HFFc6 (cell line): ENCODE measurements at regions not wholly inside any gene's neighbourhood (a gene's known extent, or its start where the extent isn't known, plus 50 kb on each side); places are given as distances from the start of the nearest gene placed in this dataset.
"Not testable (repeated sequence)": the region's sequence is repeated elsewhere in the genome, so short reads cannot be mapped to it uniquely, and the experiment has no call there.

Experiments used
- DNase-seq: peaks from one replicate; pipeline ENCODE4 v3.0.0-alpha.2; 2018
- H3K27ac Mint-ChIP-seq: 2 replicates; pipeline ENCODE4 v1.8.0; 2020; ENCODE audit warnings: mild to moderate bottlenecking, mixed read lengths
- H3K27me3 Mint-ChIP-seq: 2 replicates; pipeline ENCODE4 v1.8.0; 2021; ENCODE audit warnings: mild to moderate bottlenecking, moderate library complexity, mixed read lengths; ENCODE audit not compliant: insufficient read depth
- H3K36me3 Mint-ChIP-seq: 2 replicates; pipeline ENCODE4 v1.8.0; 2021; ENCODE audit warnings: low read depth, mixed read lengths
- H3K4me1 Mint-ChIP-seq: 2 replicates; pipeline ENCODE4 v1.8.0; 2020; ENCODE audit warnings: low read depth, mixed read lengths
- H3K4me3 Mint-ChIP-seq: 2 replicates; pipeline ENCODE4 v1.8.0; 2020; ENCODE audit warnings: mild to moderate bottlenecking, moderate library complexity, mixed read lengths
- H3K9me3 Mint-ChIP-seq: 2 replicates; pipeline ENCODE4 v1.8.0; 2020; ENCODE audit warnings: mild to moderate bottlenecking, mixed read lengths
- TF ChIP-seq, protein P1 (sequence below): fragments of 200-600 bp; sonication (generic); IDR thresholded peaks from 2 replicates; pipeline ENCODE4 v1.5.0; 2021; ENCODE audit warnings: antibody characterized with exemption, mild to moderate bottlenecking

DNA sequence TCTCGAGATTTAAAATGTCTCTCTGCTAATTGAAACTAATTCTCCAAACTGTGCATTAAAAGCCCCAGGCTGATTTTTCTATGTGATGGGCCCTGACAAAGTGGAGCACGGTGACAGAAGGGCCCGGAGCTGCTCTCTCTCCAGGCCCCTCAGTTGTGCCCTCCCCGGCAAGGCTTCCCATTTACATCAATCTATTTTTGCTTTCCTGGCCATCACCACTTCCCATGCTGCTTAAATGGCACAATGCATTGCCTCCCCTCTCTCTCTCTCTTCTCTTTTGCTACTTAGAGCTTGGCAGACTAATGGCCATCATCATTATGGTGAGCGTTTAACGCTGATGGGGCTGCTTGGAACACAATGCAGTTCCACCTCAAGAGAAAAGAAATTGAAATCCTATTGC lies 270.7 kb upstream of the DIO3 start:
- H3K9me3 Mint-ChIP-seq = peaks cover 13% of the 10 kb centered on the region; the same call in 1 of the 2 replicates
- H3K4me3 Mint-ChIP-seq = no peak overlapping the region
- no peak for DNase-seq
- H3K27ac Mint-ChIP-seq = no peak overlapping the region
- TF ChIP-seq, protein P1, sequence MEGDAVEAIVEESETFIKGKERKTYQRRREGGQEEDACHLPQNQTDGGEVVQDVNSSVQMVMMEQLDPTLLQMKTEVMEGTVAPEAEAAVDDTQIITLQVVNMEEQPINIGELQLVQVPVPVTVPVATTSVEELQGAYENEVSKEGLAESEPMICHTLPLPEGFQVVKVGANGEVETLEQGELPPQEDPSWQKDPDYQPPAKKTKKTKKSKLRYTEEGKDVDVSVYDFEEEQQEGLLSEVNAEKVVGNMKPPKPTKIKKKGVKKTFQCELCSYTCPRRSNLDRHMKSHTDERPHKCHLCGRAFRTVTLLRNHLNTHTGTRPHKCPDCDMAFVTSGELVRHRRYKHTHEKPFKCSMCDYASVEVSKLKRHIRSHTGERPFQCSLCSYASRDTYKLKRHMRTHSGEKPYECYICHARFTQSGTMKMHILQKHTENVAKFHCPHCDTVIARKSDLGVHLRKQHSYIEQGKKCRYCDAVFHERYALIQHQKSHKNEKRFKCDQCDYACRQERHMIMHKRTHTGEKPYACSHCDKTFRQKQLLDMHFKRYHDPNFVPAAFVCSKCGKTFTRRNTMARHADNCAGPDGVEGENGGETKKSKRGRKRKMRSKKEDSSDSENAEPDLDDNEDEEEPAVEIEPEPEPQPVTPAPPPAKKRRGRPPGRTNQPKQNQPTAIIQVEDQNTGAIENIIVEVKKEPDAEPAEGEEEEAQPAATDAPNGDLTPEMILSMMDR = no peak
- peaks cover 27% of the 10 kb centered on the region for H3K27me3 Mint-ChIP-seq
- H3K36me3 Mint-ChIP-seq = no peaks in the 10 kb centered on the region; the same call in 1 of the 2 replicates
- H3K4me1 Mint-ChIP-seq = no peaks in the 10 kb centered on the region

DNA sequence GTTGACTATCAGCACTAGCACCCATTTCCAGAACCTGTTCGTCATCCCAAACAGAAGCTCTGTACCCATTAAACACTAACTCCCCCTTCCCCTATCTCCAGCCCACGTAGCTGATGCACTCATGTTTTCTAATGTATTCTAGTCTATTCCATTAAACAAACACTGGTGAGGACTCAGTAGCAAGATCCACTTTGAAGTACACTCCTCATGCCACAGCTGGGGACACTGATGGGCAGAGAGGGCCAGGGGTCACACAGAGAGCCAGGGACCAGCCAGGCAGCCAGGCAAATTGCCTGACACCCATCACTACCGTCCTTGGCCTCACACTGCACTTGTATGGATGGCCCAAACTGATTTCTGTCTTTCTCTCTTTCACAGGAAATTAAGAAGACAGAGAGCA lies 269.9 kb upstream of the DIO3 start:
- DNase-seq = no peak
- Mint-ChIP-seq H3K27me3 (peaks cover 23% of the 10 kb centered on the region), H3K4me3 (no peak overlapping the region), H3K4me1 (no peaks in the 10 kb centered on the region), H3K36me3 (peaks cover 4% of the 10 kb centered on the region), H3K9me3 (peaks cover 19% of the 10 kb centered on the region), H3K27ac (no peak overlapping the region)
- TF ChIP-seq, protein P1 = no peak

DNA sequence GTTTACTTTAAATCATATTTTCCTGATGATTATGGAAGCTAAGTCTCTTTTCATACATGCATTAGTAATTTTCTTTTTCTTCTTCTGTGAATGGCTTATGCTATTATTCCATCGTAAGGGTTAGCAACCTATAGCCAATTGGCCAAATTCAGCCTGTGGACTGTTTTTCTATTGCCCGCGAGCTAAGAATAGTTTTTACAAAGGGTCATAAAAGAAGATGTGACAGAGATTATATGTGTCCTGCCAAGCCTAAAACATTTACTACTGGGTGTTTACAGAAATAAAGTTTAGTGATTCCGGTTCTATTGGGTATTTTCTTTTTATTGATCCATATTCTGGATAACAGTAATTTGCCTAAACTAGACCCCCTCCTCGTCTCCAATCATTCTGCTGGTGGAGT lies 268.8 kb upstream of the DIO3 start:
- Mint-ChIP-seq H3K27me3 (peaks cover 15% of the 10 kb centered on the region), H3K4me1 (no peaks in the 10 kb centered on the region), H3K27ac (no peak overlapping the region), H3K36me3 (peaks cover 6% of the 10 kb centered on the region), H3K9me3 (peaks cover 20% of the 10 kb centered on the region), H3K4me3 (no peak overlapping the region)
- TF ChIP-seq, protein P1 = no peak
- no peak for DNase-seq

- H3K4me3 Mint-ChIP-seq = no peak overlapping the region
- peaks cover 19% of the 10 kb centered on the region for H3K9me3 Mint-ChIP-seq
- peaks cover 6% of the 10 kb centered on the region for H3K36me3 Mint-ChIP-seq
- H3K4me1 Mint-ChIP-seq = no peaks in the 10 kb centered on the region
- DNase-seq = no peak
- TF ChIP-seq, protein P1 = no peak
- H3K27ac Mint-ChIP-seq = no peak overlapping the region
- peaks cover 9% of the 10 kb centered on the region for H3K27me3 Mint-ChIP-seq
These were observed 267.7 kb upstream of the DIO3 start for GRCh38 chr14:101293605-101294004.

DNA sequence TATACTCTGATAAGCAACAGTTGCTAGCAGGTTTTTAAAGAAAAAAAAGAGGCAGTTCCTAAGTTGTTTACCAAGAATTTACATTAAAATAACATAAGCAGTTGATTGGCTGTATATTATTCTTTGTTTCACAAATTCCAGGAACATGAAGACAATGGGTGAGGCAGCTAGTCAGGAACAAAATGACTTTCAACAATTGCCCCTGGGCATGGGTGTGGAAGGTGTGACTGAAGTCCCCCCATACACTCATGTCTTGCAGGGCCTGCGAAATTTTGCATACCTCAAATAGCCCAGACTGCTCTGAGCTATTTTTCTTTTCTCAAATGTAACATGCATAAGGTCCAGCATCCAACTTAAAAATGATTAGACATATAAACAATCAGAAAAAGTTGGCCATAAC lies 267.2 kb upstream of the DIO3 start:
- TF ChIP-seq, protein P1 = no peak
- Mint-ChIP-seq H3K4me3 (no peak overlapping the region), H3K9me3 (peaks cover 16% of the 10 kb centered on the region), H3K36me3 (peaks cover 6% of the 10 kb centered on the region), H3K27me3 (peaks cover 8% of the 10 kb centered on the region), H3K4me1 (no peaks in the 10 kb centered on the region), H3K27ac (no peak overlapping the region)
- DNase-seq = no peak

- H3K9me3 Mint-ChIP-seq = peaks cover 16% of the 10 kb centered on the region
- not testable (repeated sequence) for H3K4me3 Mint-ChIP-seq, H3K27me3 Mint-ChIP-seq, DNase-seq, H3K36me3 Mint-ChIP-seq, H3K4me1 Mint-ChIP-seq, H3K27ac Mint-ChIP-seq
These were observed 261.5 kb upstream of the DIO3 start for GRCh38 chr14:101299781-101300180.
